ENCODE measurements at regions not wholly inside any gene's neighbourhood (a gene's known extent, or its start where the extent isn't known, plus 50 kb on each side); places are given as distances from the start of the nearest gene placed in this dataset.

DNA sequence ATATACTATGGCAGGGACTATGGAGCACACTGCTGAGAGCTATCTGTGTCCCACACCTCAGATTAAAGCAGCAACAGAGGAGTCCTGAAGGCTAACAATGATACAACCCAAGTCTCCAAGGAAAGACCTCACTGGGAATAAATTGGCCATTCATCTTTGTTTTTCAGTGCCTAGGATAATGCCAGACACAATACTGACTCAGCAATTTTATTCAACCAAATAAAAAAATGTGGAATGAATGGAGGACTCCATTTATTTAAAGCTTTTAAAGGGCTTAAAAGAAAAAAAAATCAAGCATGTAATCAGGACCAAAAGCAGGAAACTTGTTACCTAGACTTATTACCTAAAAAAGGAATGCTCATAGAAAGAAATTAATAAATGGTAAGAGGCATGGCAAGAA, 960.5 kb downstream of the PCDH17 start:
- Mint-ChIP-seq H3K27me3 (ENCODE audit: low read depth) (no peaks in the 10 kb centered on the region), H3K9me3 (no peaks in the 10 kb centered on the region), H3K36me3 (ENCODE audit: insufficient read depth in 1 of 3, low read depth in 3 of 3) (no peaks in the 10 kb centered on the region), H3K4me1 (peaks cover 8 to 14% of the 10 kb centered on the region in 2 experiments), H3K4me3 (no peak overlapping the region), H3K27ac (no peak overlapping the region)
- no peak overlapping the region for H2AFZ ChIP-seq (ENCODE audit: low read length)
- H2BK120ac ChIP-seq (ENCODE audit: low read depth, low read length, poor library complexity, severe bottlenecking), result no peak overlapping the region
- H3K9me3 ChIP-seq (ENCODE audit: control insufficient read depth, low read depth, low read length), result no peaks in the 10 kb centered on the region
- no peaks in the 10 kb centered on the region for H3K27me3 ChIP-seq (ENCODE audit: insufficient read depth, low read length)
- no peak overlapping the region for H3K4ac ChIP-seq (ENCODE audit: low read depth, low read length)
- TF ChIP-seq, protein P1, sequence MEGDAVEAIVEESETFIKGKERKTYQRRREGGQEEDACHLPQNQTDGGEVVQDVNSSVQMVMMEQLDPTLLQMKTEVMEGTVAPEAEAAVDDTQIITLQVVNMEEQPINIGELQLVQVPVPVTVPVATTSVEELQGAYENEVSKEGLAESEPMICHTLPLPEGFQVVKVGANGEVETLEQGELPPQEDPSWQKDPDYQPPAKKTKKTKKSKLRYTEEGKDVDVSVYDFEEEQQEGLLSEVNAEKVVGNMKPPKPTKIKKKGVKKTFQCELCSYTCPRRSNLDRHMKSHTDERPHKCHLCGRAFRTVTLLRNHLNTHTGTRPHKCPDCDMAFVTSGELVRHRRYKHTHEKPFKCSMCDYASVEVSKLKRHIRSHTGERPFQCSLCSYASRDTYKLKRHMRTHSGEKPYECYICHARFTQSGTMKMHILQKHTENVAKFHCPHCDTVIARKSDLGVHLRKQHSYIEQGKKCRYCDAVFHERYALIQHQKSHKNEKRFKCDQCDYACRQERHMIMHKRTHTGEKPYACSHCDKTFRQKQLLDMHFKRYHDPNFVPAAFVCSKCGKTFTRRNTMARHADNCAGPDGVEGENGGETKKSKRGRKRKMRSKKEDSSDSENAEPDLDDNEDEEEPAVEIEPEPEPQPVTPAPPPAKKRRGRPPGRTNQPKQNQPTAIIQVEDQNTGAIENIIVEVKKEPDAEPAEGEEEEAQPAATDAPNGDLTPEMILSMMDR (conservative IDR thresholded peaks at IDR 0.05), result no peak
- H3K23ac ChIP-seq (ENCODE audit: insufficient read length, low read depth, low read length), result no peak overlapping the region
- no peaks in the 10 kb centered on the region for H3K79me2 ChIP-seq (ENCODE audit: insufficient read depth, low read length)
- H3K4me1 ChIP-seq (ENCODE audit: insufficient read depth, low read length), result peaks cover 2% of the 10 kb centered on the region; the same call in 1 of the 2 replicates
- no peak overlapping the region for H2BK20ac ChIP-seq (ENCODE audit: low read depth, low read length, poor library complexity, severe bottlenecking)
- no peak overlapping the region for H3K9ac ChIP-seq (ENCODE audit: extremely low read depth, insufficient read length, low read length)
- H3K23me2 ChIP-seq (ENCODE audit: insufficient read length, low read depth, low read length, poor library complexity, severe bottlenecking), result no peaks in the 10 kb centered on the region
- no peak overlapping the region for H4K5ac ChIP-seq (ENCODE audit: insufficient read length, low read depth, low read length)
- H3T11ph ChIP-seq (ENCODE audit: low read length), result no peak overlapping the region
- H4K8ac ChIP-seq (replicated peaks; ENCODE audit: insufficient read length, low read depth, low read length), result no peak overlapping the region
- H2BK12ac ChIP-seq (ENCODE audit: insufficient read length, low read depth, low read length), result no peak overlapping the region
- H4K91ac ChIP-seq (ENCODE audit: insufficient read length, low read depth, low read length), result no peak overlapping the region
- H3K4me2 ChIP-seq (ENCODE audit: insufficient read depth, insufficient read length, low read length), result no peak overlapping the region
- H3K79me1 ChIP-seq (ENCODE audit: insufficient read depth, low read depth, low read length, poor library complexity, severe bottlenecking), result no peaks in the 10 kb centered on the region
- H2AK5ac ChIP-seq (ENCODE audit: insufficient read length, low read length), result no peak overlapping the region
- no peak overlapping the region for H3K27ac ChIP-seq (ENCODE audit: insufficient read length, low read depth, low read length)
- DNase-seq, result no peak
- H4K20me1 ChIP-seq (ENCODE audit: control insufficient read depth, insufficient read depth, insufficient read length), result no peaks in the 10 kb centered on the region
- H3K18ac ChIP-seq (ENCODE audit: insufficient read length, low read depth, low read length), result no peak overlapping the region
- no peak overlapping the region for H3K56ac ChIP-seq (ENCODE audit: insufficient read length, low read depth, low read length)
- no peak overlapping the region for H2BK5ac ChIP-seq (ENCODE audit: insufficient read length, low read length)
- H3K14ac ChIP-seq (ENCODE audit: insufficient read depth, low read length), result no peak overlapping the region
- no peak overlapping the region for H2BK15ac ChIP-seq (ENCODE audit: low read depth, low read length)
